WTC11 (cell line): ENCODE measurements at regions not wholly inside any gene's neighbourhood (a gene's known extent, or its start where the extent isn't known, plus 50 kb on each side); places are given as distances from the start of the nearest gene placed in this dataset.

ENCODE experiments used
- ATAC-seq: fragments of 200-7000 bp; cut with Tn5 transposase; 2 replicates; pipeline ENCODE4 v1.10.0; 2021; ENCODE audit warnings: mild to moderate bottlenecking, moderate library complexity
- CTCF ChIA-PET: fragments of 300-600 bp; sonication (Branson Sonifier 250); formaldehyde crosslinking; loops from one replicate; lab custom pipeline; 2021; ENCODE audit warnings: antibody characterized with exemption; lab: Charles Lee
- POLR2A ChIA-PET: fragments of 350-600 bp; sonication (Branson Sonifier 250); formaldehyde crosslinking; loops from one replicate; lab custom pipeline; 2021; ENCODE audit warnings: antibody characterized with exemption; lab: Charles Lee
- DNase-seq: peaks from one replicate; pipeline ENCODE4 v3.0.0; 2021; ENCODE audit warnings: low spot score
- H3K27ac Mint-ChIP-seq: 2 replicates; pipeline ENCODE4 v1.8.0; 2021; ENCODE audit warnings: mixed read lengths
- H3K27me3 Mint-ChIP-seq: 2 replicates; pipeline ENCODE4 v1.8.0; 2021; ENCODE audit warnings: low read depth, mild to moderate bottlenecking, moderate library complexity, mixed read lengths
- H3K36me3 Mint-ChIP-seq: 2 replicates; pipeline ENCODE4 v1.8.0; 2021; ENCODE audit warnings: mixed read lengths
- H3K4me1 Mint-ChIP-seq: 2 replicates; pipeline ENCODE4 v1.8.0; 2022; ENCODE audit warnings: mixed read lengths
- H3K4me3 Mint-ChIP-seq: 2 replicates; pipeline ENCODE4 v1.8.0; 2021; ENCODE audit warnings: mild to moderate bottlenecking, moderate library complexity, mixed read lengths
- H3K9me3 Mint-ChIP-seq: 2 replicates; pipeline ENCODE4 v1.8.0; 2021; ENCODE audit warnings: mixed read lengths
- CREM ChIP-seq: sonication (generic); formaldehyde crosslinking; IDR thresholded peaks from 2 replicates; pipeline ENCODE4 v1.8.1; 2022; ENCODE audit warnings: mild to moderate bottlenecking, missing genetic modification reagents, moderate library complexity
- ESRRA ChIP-seq: sonication (generic); formaldehyde crosslinking; IDR thresholded peaks from 2 replicates; pipeline ENCODE4 v1.8.1; 2022; ENCODE audit warnings: mild to moderate bottlenecking, missing genetic modification reagents, borderline replicate concordance
- ETV6 ChIP-seq: sonication (generic); formaldehyde crosslinking; IDR thresholded peaks from 2 replicates; pipeline ENCODE4 v1.8.1; 2022; ENCODE audit warnings: mild to moderate bottlenecking, missing genetic modification reagents
- FOXP1 ChIP-seq: sonication (generic); formaldehyde crosslinking; IDR thresholded peaks from 2 replicates; pipeline ENCODE4 v1.8.0; 2022; ENCODE audit warnings: missing genetic modification reagents, mild to moderate bottlenecking, moderate library complexity, borderline replicate concordance
- HMGA2 ChIP-seq: fragments of 250-450 bp; sonication (Bioruptor Pico); IDR thresholded peaks from 2 replicates; pipeline ENCODE4 v1.4.0; 2021; ENCODE audit warnings: mild to moderate bottlenecking, moderate library complexity
- JAZF1 ChIP-seq: fragments of 250-450 bp; sonication (Bioruptor Pico); IDR thresholded peaks from 2 replicates; pipeline ENCODE4 v1.9.0; 2021; ENCODE audit warnings: moderate library complexity, mild to moderate bottlenecking, inconsistent platforms
- JUN ChIP-seq: sonication (generic); formaldehyde crosslinking; IDR thresholded peaks from 2 replicates; pipeline ENCODE4 v1.8.0; 2023; ENCODE audit warnings: mild to moderate bottlenecking, missing genetic modification reagents
- OVOL2 ChIP-seq: fragments of 250-450 bp; sonication (Bioruptor Pico); IDR thresholded peaks from 2 replicates; pipeline ENCODE4 v1.9.0; 2021; ENCODE audit warnings: mild to moderate bottlenecking, borderline replicate concordance
- SMAD4 ChIP-seq: sonication (generic); formaldehyde crosslinking; IDR thresholded peaks from 2 replicates; pipeline ENCODE4 v1.8.0; 2022; ENCODE audit warnings: mild to moderate bottlenecking, missing genetic modification reagents
- TF ChIP-seq, protein P1 (sequence below): sonication (generic); formaldehyde crosslinking; IDR thresholded peaks from 2 replicates; pipeline ENCODE4 v1.8.0; 2023; ENCODE audit warnings: mild to moderate bottlenecking, missing genetic modification reagents
- TF ChIP-seq, protein P2 (sequence below): fragments of 250-450 bp; sonication (Bioruptor Pico); IDR thresholded peaks from 2 replicates; pipeline ENCODE4 v1.9.0; 2021; ENCODE audit warnings: moderate library complexity, mild to moderate bottlenecking, inconsistent platforms, borderline replicate concordance
- TF ChIP-seq, protein P3 (sequence below): sonication (generic); formaldehyde crosslinking; conservative IDR thresholded peaks from 2 replicates; pipeline ENCODE4 v1.8.1; 2023; ENCODE audit warnings: mild to moderate bottlenecking, low read depth, missing genetic modification reagents, moderate library complexity
- TF ChIP-seq, protein P4 (sequence below): fragments of 250-450 bp; sonication (Bioruptor Pico); IDR thresholded peaks from 2 replicates; pipeline ENCODE4 v1.9.0; 2021; ENCODE audit warnings: mild to moderate bottlenecking, borderline replicate concordance
- TF ChIP-seq, protein P5 (sequence below): sonication (generic); formaldehyde crosslinking; IDR thresholded peaks from 2 replicates; pipeline ENCODE4 v1.8.1; 2022; ENCODE audit warnings: missing genetic modification reagents, borderline replicate concordance

DNA sequence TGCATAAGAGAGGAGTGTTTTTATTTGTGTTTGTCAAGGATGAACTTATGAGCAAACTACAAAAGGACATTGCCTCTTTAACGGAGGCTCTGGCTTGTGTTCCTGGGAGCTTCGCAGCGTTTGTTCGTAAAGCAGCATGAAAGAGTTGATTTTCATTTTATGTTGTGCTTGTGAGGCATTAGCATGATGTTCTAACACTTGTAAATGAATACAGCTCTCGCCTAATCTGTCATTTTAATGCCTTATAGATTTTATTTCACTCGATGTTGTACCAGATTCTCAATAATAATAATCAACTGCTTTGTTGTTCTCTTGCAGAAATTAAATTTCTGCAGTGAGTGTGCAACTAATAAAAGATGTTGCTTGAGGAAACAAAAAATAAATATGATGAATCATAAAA is 687.3 kb upstream of the FANCL start:
- ATAC-seq (no peak), DNase-seq (no peak)
- no peaks in the 10 kb centered on the region for H3K27me3 Mint-ChIP-seq
- 0 out of 2 replicates have a peak, but pooled peaks cover 5% of the 10 kb centered on the region for H3K9me3 Mint-ChIP-seq
- H3K36me3 Mint-ChIP-seq, result no peaks in the 10 kb centered on the region
- ChIA-PET POLR2A (no interaction called here), CTCF (no interaction called here)
- H3K27ac Mint-ChIP-seq, result no peak overlapping the region
- H3K4me3 Mint-ChIP-seq, result no peak overlapping the region
- TF ChIP-seq, protein P1, sequence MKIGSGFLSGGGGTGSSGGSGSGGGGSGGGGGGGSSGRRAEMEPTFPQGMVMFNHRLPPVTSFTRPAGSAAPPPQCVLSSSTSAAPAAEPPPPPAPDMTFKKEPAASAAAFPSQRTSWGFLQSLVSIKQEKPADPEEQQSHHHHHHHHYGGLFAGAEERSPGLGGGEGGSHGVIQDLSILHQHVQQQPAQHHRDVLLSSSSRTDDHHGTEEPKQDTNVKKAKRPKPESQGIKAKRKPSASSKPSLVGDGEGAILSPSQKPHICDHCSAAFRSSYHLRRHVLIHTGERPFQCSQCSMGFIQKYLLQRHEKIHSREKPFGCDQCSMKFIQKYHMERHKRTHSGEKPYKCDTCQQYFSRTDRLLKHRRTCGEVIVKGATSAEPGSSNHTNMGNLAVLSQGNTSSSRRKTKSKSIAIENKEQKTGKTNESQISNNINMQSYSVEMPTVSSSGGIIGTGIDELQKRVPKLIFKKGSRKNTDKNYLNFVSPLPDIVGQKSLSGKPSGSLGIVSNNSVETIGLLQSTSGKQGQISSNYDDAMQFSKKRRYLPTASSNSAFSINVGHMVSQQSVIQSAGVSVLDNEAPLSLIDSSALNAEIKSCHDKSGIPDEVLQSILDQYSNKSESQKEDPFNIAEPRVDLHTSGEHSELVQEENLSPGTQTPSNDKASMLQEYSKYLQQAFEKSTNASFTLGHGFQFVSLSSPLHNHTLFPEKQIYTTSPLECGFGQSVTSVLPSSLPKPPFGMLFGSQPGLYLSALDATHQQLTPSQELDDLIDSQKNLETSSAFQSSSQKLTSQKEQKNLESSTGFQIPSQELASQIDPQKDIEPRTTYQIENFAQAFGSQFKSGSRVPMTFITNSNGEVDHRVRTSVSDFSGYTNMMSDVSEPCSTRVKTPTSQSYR (CRISPR knock-in tag), result no peak
- TF ChIP-seq, protein P2, sequence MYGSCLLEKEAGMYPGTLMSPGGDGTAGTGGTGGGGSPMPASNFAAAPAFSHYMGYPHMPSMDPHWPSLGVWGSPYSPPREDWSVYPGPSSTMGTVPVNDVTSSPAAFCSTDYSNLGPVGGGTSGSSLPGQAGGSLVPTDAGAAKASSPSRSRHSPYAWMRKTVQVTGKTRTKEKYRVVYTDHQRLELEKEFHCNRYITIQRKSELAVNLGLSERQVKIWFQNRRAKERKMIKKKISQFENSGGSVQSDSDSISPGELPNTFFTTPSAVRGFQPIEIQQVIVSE (CRISPR knock-in tag), result no peak
- no peak for TF ChIP-seq HMGA2 (CRISPR knock-in tag)
- TF ChIP-seq FOXP1 (CRISPR knock-in tag), result no peak
- no peak for TF ChIP-seq SMAD4 (CRISPR knock-in tag)
- no peak for TF ChIP-seq JUN (CRISPR knock-in tag)
- no peak for TF ChIP-seq JAZF1 (CRISPR knock-in tag)
- TF ChIP-seq, protein P3, sequence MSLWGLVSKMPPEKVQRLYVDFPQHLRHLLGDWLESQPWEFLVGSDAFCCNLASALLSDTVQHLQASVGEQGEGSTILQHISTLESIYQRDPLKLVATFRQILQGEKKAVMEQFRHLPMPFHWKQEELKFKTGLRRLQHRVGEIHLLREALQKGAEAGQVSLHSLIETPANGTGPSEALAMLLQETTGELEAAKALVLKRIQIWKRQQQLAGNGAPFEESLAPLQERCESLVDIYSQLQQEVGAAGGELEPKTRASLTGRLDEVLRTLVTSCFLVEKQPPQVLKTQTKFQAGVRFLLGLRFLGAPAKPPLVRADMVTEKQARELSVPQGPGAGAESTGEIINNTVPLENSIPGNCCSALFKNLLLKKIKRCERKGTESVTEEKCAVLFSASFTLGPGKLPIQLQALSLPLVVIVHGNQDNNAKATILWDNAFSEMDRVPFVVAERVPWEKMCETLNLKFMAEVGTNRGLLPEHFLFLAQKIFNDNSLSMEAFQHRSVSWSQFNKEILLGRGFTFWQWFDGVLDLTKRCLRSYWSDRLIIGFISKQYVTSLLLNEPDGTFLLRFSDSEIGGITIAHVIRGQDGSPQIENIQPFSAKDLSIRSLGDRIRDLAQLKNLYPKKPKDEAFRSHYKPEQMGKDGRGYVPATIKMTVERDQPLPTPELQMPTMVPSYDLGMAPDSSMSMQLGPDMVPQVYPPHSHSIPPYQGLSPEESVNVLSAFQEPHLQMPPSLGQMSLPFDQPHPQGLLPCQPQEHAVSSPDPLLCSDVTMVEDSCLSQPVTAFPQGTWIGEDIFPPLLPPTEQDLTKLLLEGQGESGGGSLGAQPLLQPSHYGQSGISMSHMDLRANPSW (CRISPR knock-in tag), result no peak
- no peak for TF ChIP-seq ETV6 (CRISPR knock-in tag)
- TF ChIP-seq OVOL2 (CRISPR knock-in tag), result no peak
- no peak for TF ChIP-seq CREM
- TF ChIP-seq, protein P4, sequence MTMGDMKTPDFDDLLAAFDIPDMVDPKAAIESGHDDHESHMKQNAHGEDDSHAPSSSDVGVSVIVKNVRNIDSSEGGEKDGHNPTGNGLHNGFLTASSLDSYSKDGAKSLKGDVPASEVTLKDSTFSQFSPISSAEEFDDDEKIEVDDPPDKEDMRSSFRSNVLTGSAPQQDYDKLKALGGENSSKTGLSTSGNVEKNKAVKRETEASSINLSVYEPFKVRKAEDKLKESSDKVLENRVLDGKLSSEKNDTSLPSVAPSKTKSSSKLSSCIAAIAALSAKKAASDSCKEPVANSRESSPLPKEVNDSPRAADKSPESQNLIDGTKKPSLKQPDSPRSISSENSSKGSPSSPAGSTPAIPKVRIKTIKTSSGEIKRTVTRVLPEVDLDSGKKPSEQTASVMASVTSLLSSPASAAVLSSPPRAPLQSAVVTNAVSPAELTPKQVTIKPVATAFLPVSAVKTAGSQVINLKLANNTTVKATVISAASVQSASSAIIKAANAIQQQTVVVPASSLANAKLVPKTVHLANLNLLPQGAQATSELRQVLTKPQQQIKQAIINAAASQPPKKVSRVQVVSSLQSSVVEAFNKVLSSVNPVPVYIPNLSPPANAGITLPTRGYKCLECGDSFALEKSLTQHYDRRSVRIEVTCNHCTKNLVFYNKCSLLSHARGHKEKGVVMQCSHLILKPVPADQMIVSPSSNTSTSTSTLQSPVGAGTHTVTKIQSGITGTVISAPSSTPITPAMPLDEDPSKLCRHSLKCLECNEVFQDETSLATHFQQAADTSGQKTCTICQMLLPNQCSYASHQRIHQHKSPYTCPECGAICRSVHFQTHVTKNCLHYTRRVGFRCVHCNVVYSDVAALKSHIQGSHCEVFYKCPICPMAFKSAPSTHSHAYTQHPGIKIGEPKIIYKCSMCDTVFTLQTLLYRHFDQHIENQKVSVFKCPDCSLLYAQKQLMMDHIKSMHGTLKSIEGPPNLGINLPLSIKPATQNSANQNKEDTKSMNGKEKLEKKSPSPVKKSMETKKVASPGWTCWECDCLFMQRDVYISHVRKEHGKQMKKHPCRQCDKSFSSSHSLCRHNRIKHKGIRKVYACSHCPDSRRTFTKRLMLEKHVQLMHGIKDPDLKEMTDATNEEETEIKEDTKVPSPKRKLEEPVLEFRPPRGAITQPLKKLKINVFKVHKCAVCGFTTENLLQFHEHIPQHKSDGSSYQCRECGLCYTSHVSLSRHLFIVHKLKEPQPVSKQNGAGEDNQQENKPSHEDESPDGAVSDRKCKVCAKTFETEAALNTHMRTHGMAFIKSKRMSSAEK (CRISPR knock-in tag), result no peak
- TF ChIP-seq ESRRA (CRISPR knock-in tag), result no peak
- TF ChIP-seq, protein P5, sequence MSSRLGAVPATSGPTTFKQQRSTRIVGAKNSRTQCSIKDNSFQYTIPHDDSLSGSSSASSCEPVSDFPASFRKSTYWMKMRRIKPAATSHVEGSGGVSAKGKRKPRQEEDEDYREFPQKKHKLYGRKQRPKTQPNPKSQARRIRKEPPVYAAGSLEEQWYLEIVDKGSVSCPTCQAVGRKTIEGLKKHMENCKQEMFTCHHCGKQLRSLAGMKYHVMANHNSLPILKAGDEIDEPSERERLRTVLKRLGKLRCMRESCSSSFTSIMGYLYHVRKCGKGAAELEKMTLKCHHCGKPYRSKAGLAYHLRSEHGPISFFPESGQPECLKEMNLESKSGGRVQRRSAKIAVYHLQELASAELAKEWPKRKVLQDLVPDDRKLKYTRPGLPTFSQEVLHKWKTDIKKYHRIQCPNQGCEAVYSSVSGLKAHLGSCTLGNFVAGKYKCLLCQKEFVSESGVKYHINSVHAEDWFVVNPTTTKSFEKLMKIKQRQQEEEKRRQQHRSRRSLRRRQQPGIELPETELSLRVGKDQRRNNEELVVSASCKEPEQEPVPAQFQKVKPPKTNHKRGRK (CRISPR knock-in tag), result no peak
- peaks cover 32% of the 10 kb centered on the region for H3K4me1 Mint-ChIP-seq
